PC-9 (cell line): ENCODE measurements at regions not wholly inside any gene's neighbourhood (a gene's known extent, or its start where the extent isn't known, plus 50 kb on each side); places are given as distances from the start of the nearest gene placed in this dataset.

ENCODE experiments used
- BruUV-seq: library from RNA; stranded (reverse); fragments of 400-500 nt; replicated peaks from 2 replicates; lab custom pipeline; 2021; lab: Mats Ljungman, UMichigan
- CTCF ChIA-PET: fragments of 300-600 bp; sonication (Branson Sonifier 250); formaldehyde crosslinking; loops from one replicate; lab custom pipeline; 2022; ENCODE audit warnings: antibody characterized with exemption; lab: Charles Lee
- POLR2A ChIA-PET: fragments of 300-600 bp; sonication (Branson Sonifier 250); formaldehyde crosslinking; loops from one replicate; lab custom pipeline; 2022; ENCODE audit warnings: antibody characterized with exemption; ENCODE audit not compliant: unreplicated experiment; lab: Charles Lee
- DNase-seq, 2 experiments: peaks; one replicate each; pipeline versions ENCODE4 v3.0.0 to v3.0.0-alpha.2; 2015 to 2022; ENCODE audit warnings: mixed read lengths in 1 of 2
- H2AFZ ChIP-seq: fragments of 200-600 bp; sonication (generic); 2 replicates; pipeline ENCODE4 v1.8.1; 2017; ENCODE audit warnings: antibody characterized with exemption
- H3F3A ChIP-seq: fragments of 200-600 bp; sonication (generic); 2 replicates; pipeline ENCODE4 v1.8.1; 2017; ENCODE audit warnings: antibody characterized with exemption, mild to moderate bottlenecking, low read depth; ENCODE audit not compliant: insufficient read depth
- H3K27ac ChIP-seq: fragments of 200-600 bp; sonication (generic); 2 replicates; pipeline ENCODE4 v1.6.1; 2016; ENCODE audit warnings: mixed run types
- H3K27me3 ChIP-seq: fragments of 200-600 bp; sonication (generic); 2 replicates; pipeline ENCODE4 v1.6.1; 2016; ENCODE audit warnings: low read depth, mixed run types; ENCODE audit not compliant: insufficient read depth
- H3K36me3 ChIP-seq: fragments of 200-600 bp; sonication (generic); 2 replicates; pipeline ENCODE4 v1.6.1; 2016; ENCODE audit warnings: low read depth, mixed run types
- H3K4me1 ChIP-seq: fragments of 200-600 bp; sonication (generic); replicated peaks from 2 replicates; pipeline ENCODE4 v1.6.1; 2016; ENCODE audit warnings: mixed run types; ENCODE audit not compliant: insufficient read depth
- H3K4me2 ChIP-seq: fragments of 200-600 bp; sonication (generic); 2 replicates; pipeline ENCODE4 v1.6.1; 2017; ENCODE audit warnings: mixed run types
- H3K4me3 ChIP-seq: fragments of 200-600 bp; sonication (generic); 2 replicates; pipeline ENCODE4 v1.6.1; 2016; ENCODE audit warnings: mixed run types
- H3K79me2 ChIP-seq: fragments of 200-600 bp; sonication (generic); 2 replicates; pipeline ENCODE4 v1.6.1; 2017; ENCODE audit warnings: low read depth, mixed run types
- H3K9me2 ChIP-seq: fragments of 200-600 bp; sonication (generic); 2 replicates; pipeline ENCODE4 v1.8.1; 2017; ENCODE audit warnings: mild to moderate bottlenecking; ENCODE audit not compliant: insufficient read depth
- H3K9me3 ChIP-seq: fragments of 200-600 bp; sonication (generic); 2 replicates; pipeline ENCODE4 v1.8.1; 2016; ENCODE audit warnings: low read depth; ENCODE audit not compliant: insufficient read depth
- H4K20me1 ChIP-seq: fragments of 200-600 bp; sonication (generic); 2 replicates; pipeline ENCODE4 v1.8.1; 2017; ENCODE audit not compliant: insufficient read depth
- EZH2 ChIP-seq: fragments of 200-600 bp; sonication (generic); IDR thresholded peaks from 2 replicates; pipeline ENCODE4 v1.8.0; 2017; ENCODE audit warnings: antibody characterized with exemption, low read depth
- intact Hi-C: fragments of 100-400 bp; cut with micrococcal nuclease; formaldehyde crosslinking; loops from one replicate; pipeline ENCODE4 v1.10.0; 2022; ENCODE audit not compliant: unreplicated experiment
- TF ChIP-seq, protein P1 (sequence below): fragments of 200-600 bp; sonication (generic); conservative IDR thresholded peaks from 2 replicates; pipeline ENCODE4 v1.6.1; 2017; ENCODE audit warnings: mixed run types, antibody characterized with exemption, mild to moderate bottlenecking, moderate library complexity

DNA sequence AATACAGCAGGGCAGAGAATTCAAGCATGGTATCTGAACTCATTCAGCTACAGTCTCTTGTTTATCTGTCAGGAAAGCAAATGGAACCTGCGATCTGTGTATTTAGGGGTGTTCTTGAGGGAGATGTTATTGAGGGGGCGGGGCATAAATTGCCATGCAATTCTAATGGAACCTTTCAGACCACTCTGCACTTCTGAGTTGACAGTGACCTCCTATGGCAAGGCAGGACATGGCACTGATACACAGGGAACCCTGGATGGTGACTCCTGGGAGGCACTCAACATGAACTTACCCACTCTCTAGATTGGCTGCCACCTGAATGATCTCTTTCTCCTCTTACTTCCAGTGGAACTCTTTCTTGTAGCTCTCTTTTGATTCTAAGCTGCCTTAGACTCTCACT lies 787.3 kb downstream of the VRK1 start:
- no TSS peak for BruUV-seq
- Histone ChIP-seq H3K4me2 (no peak overlapping the region), H3K9me2 (no peaks in the 10 kb centered on the region), H3K36me3 (no peaks in the 10 kb centered on the region), H2AFZ (no peak overlapping the region), H3K9me3 (no peaks in the 10 kb centered on the region), H3K4me3 (no peak overlapping the region), H3K4me1 (no peaks in the 10 kb centered on the region), H3F3A (no peaks in the 10 kb centered on the region), H3K27me3 (no peaks in the 10 kb centered on the region), H4K20me1 (no peaks in the 10 kb centered on the region), H3K27ac (no peak overlapping the region), H3K79me2 (no peaks in the 10 kb centered on the region)
- ChIA-PET CTCF (no interaction called here), POLR2A (no interaction called here)
- DNase-seq: no peak
- TF ChIP-seq, protein P1, sequence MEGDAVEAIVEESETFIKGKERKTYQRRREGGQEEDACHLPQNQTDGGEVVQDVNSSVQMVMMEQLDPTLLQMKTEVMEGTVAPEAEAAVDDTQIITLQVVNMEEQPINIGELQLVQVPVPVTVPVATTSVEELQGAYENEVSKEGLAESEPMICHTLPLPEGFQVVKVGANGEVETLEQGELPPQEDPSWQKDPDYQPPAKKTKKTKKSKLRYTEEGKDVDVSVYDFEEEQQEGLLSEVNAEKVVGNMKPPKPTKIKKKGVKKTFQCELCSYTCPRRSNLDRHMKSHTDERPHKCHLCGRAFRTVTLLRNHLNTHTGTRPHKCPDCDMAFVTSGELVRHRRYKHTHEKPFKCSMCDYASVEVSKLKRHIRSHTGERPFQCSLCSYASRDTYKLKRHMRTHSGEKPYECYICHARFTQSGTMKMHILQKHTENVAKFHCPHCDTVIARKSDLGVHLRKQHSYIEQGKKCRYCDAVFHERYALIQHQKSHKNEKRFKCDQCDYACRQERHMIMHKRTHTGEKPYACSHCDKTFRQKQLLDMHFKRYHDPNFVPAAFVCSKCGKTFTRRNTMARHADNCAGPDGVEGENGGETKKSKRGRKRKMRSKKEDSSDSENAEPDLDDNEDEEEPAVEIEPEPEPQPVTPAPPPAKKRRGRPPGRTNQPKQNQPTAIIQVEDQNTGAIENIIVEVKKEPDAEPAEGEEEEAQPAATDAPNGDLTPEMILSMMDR: no peak
- TF ChIP-seq EZH2: no peak
- intact Hi-C loops: no loop called here

DNA sequence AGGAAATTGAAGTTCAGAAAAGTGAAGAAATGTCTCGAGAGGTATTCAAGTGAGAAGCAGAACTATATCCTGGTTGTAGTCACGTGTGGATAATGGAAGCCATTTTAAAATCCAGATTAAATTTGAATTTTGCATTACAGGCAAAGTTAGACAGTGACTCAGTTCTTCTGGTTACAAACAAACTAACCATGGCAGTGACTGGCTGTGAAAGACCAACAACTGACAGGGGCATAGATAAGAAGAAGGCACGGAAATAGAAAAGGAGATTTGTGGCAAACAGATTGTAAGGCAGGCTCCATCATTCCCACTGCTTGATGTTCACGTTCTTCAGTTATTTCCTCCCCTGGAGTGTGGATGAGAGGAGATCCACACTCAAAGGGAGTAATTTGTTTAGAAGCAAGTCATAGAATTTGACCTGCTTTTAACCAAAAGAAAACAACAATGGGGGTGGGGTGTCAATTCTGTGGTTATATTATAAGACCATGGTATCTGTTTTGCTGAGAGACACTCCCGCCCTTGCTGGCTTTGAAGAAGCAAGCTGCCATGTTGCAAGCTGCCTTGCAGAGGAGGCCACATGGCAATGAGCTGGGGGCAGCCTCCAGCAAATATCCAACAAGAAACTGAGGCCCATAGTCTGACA lies 795.3 kb downstream of the VRK1 start:
- H3K79me2 ChIP-seq: no peaks in the 10 kb centered on the region
- H3K36me3 ChIP-seq: no peaks in the 10 kb centered on the region
- no peak overlapping the region for H2AFZ ChIP-seq
- no peaks in the 10 kb centered on the region for H3K9me2 ChIP-seq
- ChIA-PET CTCF (no interaction called here), POLR2A (no interaction called here)
- no peaks in the 10 kb centered on the region for H3K27me3 ChIP-seq
- no peaks in the 10 kb centered on the region for H3K4me1 ChIP-seq
- no peak overlapping the region for H3K27ac ChIP-seq
- TF ChIP-seq, protein P1: no peak
- TF ChIP-seq EZH2: no peak
- no peaks in the 10 kb centered on the region for H3F3A ChIP-seq
- H3K4me3 ChIP-seq: no peak overlapping the region
- H3K9me3 ChIP-seq: no peaks in the 10 kb centered on the region
- no peak for DNase-seq
- intact Hi-C loops: no loop called here
- no peaks in the 10 kb centered on the region for H4K20me1 ChIP-seq
- no peak overlapping the region for H3K4me2 ChIP-seq
- BruUV-seq: no TSS peak

DNA sequence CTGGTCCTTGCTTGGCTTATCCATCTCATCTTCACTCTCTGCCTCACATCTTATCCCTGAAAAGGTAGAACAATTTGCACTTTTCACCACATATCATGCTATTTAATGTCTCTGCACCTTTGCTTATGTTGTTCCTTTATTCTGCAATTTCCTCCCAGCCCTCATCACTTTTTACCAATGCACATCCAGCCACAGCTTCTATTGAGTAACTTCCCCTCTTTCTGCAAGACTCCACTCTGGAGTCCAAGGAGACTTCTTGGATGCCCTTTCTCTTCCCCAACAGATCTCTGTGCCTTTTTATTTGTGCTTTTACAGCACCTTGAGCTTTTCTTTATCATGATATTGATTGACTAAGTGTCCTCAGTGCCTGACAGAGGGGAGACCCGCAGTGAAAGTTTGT lies 797.1 kb downstream of the VRK1 start:
- POLR2A ChIA-PET: no interaction called here
- intact Hi-C loops: no loop called here
- H3K4me2 ChIP-seq: no peak overlapping the region
- H3K27ac ChIP-seq: no peak overlapping the region
- no peaks in the 10 kb centered on the region for H3K9me2 ChIP-seq
- H3K4me3 ChIP-seq: no peak overlapping the region
- H3F3A ChIP-seq: no peaks in the 10 kb centered on the region
- H3K9me3 ChIP-seq: no peaks in the 10 kb centered on the region
- no peaks in the 10 kb centered on the region for H3K79me2 ChIP-seq
- no peaks in the 10 kb centered on the region for H3K27me3 ChIP-seq
- H4K20me1 ChIP-seq: no peaks in the 10 kb centered on the region
- no peak overlapping the region for H2AFZ ChIP-seq
- TF ChIP-seq EZH2: no peak
- TF ChIP-seq, protein P1: no peak
- CTCF ChIA-PET: no interaction called here
- no peak for DNase-seq
- BruUV-seq: no TSS peak
- H3K4me1 ChIP-seq: no peaks in the 10 kb centered on the region
- no peaks in the 10 kb centered on the region for H3K36me3 ChIP-seq
